GM23248 (cell line): ENCODE measurements at regions not wholly inside any gene's neighbourhood (a gene's known extent, or its start where the extent isn't known, plus 50 kb on each side); places are given as distances from the start of the nearest gene placed in this dataset.
A peak's percentile ranks its signal among the peaks of the same experiment; 100 is the strongest.

ENCODE experiments used
- DNase-seq: peaks from one replicate; pipeline ENCODE4 v3.0.0-alpha.2; 2015
- H2AFZ ChIP-seq: fragments of 200-600 bp; sonication (generic); 2 replicates; pipeline ENCODE4 v1.6.1; 2016; ENCODE audit warnings: antibody characterized with exemption
- H3F3A ChIP-seq: fragments of 200-600 bp; sonication (generic); 2 replicates; pipeline ENCODE4 v1.6.1; 2016; ENCODE audit warnings: mild to moderate bottlenecking, antibody characterized with exemption, mixed run types; ENCODE audit not compliant: insufficient read depth
- H3K27ac ChIP-seq: fragments of 200-600 bp; sonication (generic); 2 replicates; pipeline ENCODE4 v1.5.1; 2016; ENCODE audit warnings: mild to moderate bottlenecking
- H3K27me3 ChIP-seq: fragments of 200-600 bp; sonication (generic); replicated peaks from 2 replicates; pipeline ENCODE4 v1.6.1; 2016; ENCODE audit warnings: mild to moderate bottlenecking; ENCODE audit not compliant: insufficient read depth
- H3K36me3 ChIP-seq: fragments of 200-600 bp; sonication (generic); 2 replicates; pipeline ENCODE4 v1.6.1; 2016; ENCODE audit warnings: low read depth, mild to moderate bottlenecking
- H3K4me1 ChIP-seq: fragments of 200-600 bp; sonication (generic); 2 replicates; pipeline ENCODE4 v1.6.1; 2016; ENCODE audit warnings: mild to moderate bottlenecking; ENCODE audit not compliant: insufficient read depth
- H3K4me2 ChIP-seq: fragments of 200-600 bp; sonication (generic); one replicate; pipeline ENCODE4 v1.6.1; 2016; ENCODE audit warnings: mild to moderate bottlenecking; ENCODE audit not compliant: unreplicated experiment
- H3K4me3 ChIP-seq: fragments of 200-600 bp; sonication (generic); 2 replicates; pipeline ENCODE4 v1.5.1; 2016; ENCODE audit warnings: mild to moderate bottlenecking
- H3K79me2 ChIP-seq: fragments of 200-600 bp; sonication (generic); 2 replicates; pipeline ENCODE4 v1.6.1; 2016; ENCODE audit warnings: mild to moderate bottlenecking; ENCODE audit not compliant: insufficient read depth
- H3K9ac ChIP-seq: fragments of 200-600 bp; sonication (generic); 2 replicates; pipeline ENCODE4 v1.6.1; 2016; ENCODE audit warnings: mild to moderate bottlenecking
- H3K9me2 ChIP-seq: fragments of 200-600 bp; sonication (generic); 2 replicates; pipeline ENCODE4 v1.6.1; 2016; ENCODE audit warnings: mixed run types, mild to moderate bottlenecking, moderate library complexity; ENCODE audit not compliant: insufficient read depth
- H3K9me3 ChIP-seq: fragments of 200-600 bp; sonication (generic); one replicate; pipeline ENCODE4 v1.6.1; 2017; ENCODE audit warnings: low read depth
- H4K20me1 ChIP-seq: fragments of 200-600 bp; sonication (generic); 2 replicates; pipeline ENCODE4 v1.6.0; 2016; ENCODE audit not compliant: insufficient read depth
- EZH2 ChIP-seq: fragments of 200-600 bp; sonication (generic); IDR thresholded peaks from 2 replicates; pipeline ENCODE4 v1.6.1; 2018; ENCODE audit warnings: antibody characterized with exemption, mild to moderate bottlenecking; ENCODE audit not compliant: insufficient read depth, poor library complexity, severe bottlenecking
- EZH2phosphoT487 ChIP-seq: fragments of 200-600 bp; sonication (generic); IDR thresholded peaks from 2 replicates; pipeline ENCODE4 v1.6.1; 2018; ENCODE audit warnings: antibody characterized with exemption, moderate library complexity, mild to moderate bottlenecking, low read depth; ENCODE audit not compliant: insufficient read depth
- WGBS, 2 experiments: methylation state at CpG; one replicate each; pipeline ENCODE4 v1.1.6; 2015 to 2017; ENCODE audit warnings: low lambda C conversion rate in 2 of 2, low coverage in 1 of 2; ENCODE audit errors: missing lambda C conversion rate in 2 of 2; 5-methylcytosine and 5-hydroxymethylcytosine counted together
- in situ Hi-C: fragments of 300-500 bp; cut with MboI; formaldehyde crosslinking; loops from 2 replicates; pipeline ENCODE4 v1.15.0; 2020

DNA sequence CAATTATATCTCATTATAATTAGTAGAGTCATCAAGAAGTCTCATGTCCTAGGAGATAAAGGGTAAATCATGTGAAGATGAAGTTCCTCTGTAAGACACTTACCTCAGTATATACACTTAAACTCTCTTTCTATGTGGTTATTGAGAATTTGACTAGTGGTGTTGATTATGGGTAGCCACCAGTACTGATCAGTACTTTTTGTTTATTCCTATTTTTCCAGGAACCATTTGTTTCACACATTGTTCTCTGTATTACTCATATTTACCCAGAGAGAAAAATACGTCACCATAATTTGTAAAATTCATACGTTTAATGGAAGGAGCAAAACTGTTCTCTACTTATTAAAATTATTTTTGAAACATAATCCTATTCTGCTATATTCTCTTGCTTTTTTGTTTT lies 55.8 kb upstream of the PRDM8 start:
- H3K4me1 ChIP-seq, result peaks cover 20% of the 10 kb centered on the region
- no peaks in the 10 kb centered on the region for H3K27me3 ChIP-seq
- TF ChIP-seq EZH2 (no peak), EZH2phosphoT487 (no peak)
- no peak overlapping the region for H3K27ac ChIP-seq
- in situ Hi-C loops, result no loop called here
- H3K79me2 ChIP-seq, result no peaks in the 10 kb centered on the region
- H4K20me1 ChIP-seq, result no peaks in the 10 kb centered on the region
- no peaks in the 10 kb centered on the region for H3K36me3 ChIP-seq
- no peaks in the 10 kb centered on the region for H3K9me2 ChIP-seq
- no peak overlapping the region for H2AFZ ChIP-seq
- H3K4me2 ChIP-seq, result no peak overlapping the region
- H3F3A ChIP-seq, result peaks cover 18% of the 10 kb centered on the region; the same call in 1 of the 2 replicates
- 87 to 89% methylated on average over 2 of the region's 2 CpGs for WGBS, 2 experiments
- H3K4me3 ChIP-seq, result no peak overlapping the region
- H3K9me3 ChIP-seq, result no peaks in the 10 kb centered on the region
- DNase-seq, result no peak
- H3K9ac ChIP-seq, result no peak overlapping the region

DNA sequence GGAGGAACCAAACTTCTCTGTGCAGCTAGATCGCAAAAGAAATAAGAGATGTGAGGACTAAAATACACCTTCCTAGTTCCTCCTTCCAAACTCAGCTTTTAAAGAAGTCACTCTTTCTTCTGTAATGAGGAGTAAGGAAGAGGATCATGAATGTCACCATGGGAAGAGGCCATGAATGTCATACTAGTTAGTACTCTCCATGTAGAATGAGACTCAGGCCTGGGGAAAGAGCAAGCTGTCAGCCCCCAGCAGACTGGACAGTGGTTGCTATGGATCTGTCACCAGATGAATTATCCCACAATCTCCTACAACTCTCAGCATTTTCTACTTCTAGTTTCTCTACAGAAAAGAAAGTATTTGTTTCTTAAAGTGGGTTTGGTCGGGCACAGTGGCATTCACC lies 57.1 kb upstream of the PRDM8 start:
- H3K9me3 ChIP-seq, result no peaks in the 10 kb centered on the region
- no peak for DNase-seq
- in situ Hi-C loops, result no loop called here
- H4K20me1 ChIP-seq, result no peaks in the 10 kb centered on the region
- peaks cover 18% of the 10 kb centered on the region; the same call in 1 of the 2 replicates for H3F3A ChIP-seq
- no peaks in the 10 kb centered on the region for H3K36me3 ChIP-seq
- no peak overlapping the region for H3K4me2 ChIP-seq
- H3K9ac ChIP-seq, result no peak overlapping the region
- no peaks in the 10 kb centered on the region for H3K79me2 ChIP-seq
- no peak overlapping the region for H3K4me3 ChIP-seq
- no peaks in the 10 kb centered on the region for H3K9me2 ChIP-seq
- no peak overlapping the region for H3K27ac ChIP-seq
- H3K27me3 ChIP-seq, result no peaks in the 10 kb centered on the region
- 98 to 100% methylated on average over 2 of the region's 2 CpGs for whole genome bisulfite sequencing, 2 experiments
- H3K4me1 ChIP-seq, result peaks cover 20% of the 10 kb centered on the region
- TF ChIP-seq EZH2 (no peak), EZH2phosphoT487 (no peak)
- no peak overlapping the region for H2AFZ ChIP-seq

DNA sequence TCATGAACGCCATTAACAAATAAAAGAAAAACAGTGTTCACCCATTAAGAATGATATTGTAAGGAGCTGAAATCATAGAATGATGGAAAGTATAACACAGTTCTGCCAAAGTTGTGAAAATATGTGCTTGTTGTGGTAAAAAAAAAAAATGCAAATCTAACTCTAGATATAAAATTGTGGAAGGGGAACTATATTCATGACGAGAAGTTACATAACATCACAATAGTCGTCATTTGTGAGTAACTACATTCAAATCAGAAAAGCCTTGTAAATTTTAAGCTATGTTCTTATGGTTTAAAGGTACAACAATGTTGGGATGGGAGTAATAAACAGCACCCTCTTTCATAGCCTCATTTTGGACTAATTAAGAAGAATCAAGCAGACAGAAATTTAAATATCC lies 57.6 kb upstream of the PRDM8 start:
- H3K9me3 ChIP-seq, result no peaks in the 10 kb centered on the region
- peaks cover 20% of the 10 kb centered on the region for H3K4me1 ChIP-seq
- TF ChIP-seq EZH2 (no peak), EZH2phosphoT487 (no peak)
- in situ Hi-C loops, result no loop called here
- no peaks in the 10 kb centered on the region for H3K9me2 ChIP-seq
- 95 to 98% methylated on average over 3 of the region's 3 CpGs for WGBS, 2 experiments
- no peaks in the 10 kb centered on the region for H3K79me2 ChIP-seq
- H3K27ac ChIP-seq, result no peak overlapping the region
- no peak overlapping the region for H2AFZ ChIP-seq
- H4K20me1 ChIP-seq, result no peaks in the 10 kb centered on the region
- no peak overlapping the region for H3K9ac ChIP-seq
- no peaks in the 10 kb centered on the region for H3K36me3 ChIP-seq
- H3K4me3 ChIP-seq, result no peak overlapping the region
- H3F3A ChIP-seq, result peaks cover 18% of the 10 kb centered on the region; the same call in 1 of the 2 replicates
- DNase-seq, result no peak
- no peaks in the 10 kb centered on the region for H3K27me3 ChIP-seq
- no peak overlapping the region for H3K4me2 ChIP-seq

DNA sequence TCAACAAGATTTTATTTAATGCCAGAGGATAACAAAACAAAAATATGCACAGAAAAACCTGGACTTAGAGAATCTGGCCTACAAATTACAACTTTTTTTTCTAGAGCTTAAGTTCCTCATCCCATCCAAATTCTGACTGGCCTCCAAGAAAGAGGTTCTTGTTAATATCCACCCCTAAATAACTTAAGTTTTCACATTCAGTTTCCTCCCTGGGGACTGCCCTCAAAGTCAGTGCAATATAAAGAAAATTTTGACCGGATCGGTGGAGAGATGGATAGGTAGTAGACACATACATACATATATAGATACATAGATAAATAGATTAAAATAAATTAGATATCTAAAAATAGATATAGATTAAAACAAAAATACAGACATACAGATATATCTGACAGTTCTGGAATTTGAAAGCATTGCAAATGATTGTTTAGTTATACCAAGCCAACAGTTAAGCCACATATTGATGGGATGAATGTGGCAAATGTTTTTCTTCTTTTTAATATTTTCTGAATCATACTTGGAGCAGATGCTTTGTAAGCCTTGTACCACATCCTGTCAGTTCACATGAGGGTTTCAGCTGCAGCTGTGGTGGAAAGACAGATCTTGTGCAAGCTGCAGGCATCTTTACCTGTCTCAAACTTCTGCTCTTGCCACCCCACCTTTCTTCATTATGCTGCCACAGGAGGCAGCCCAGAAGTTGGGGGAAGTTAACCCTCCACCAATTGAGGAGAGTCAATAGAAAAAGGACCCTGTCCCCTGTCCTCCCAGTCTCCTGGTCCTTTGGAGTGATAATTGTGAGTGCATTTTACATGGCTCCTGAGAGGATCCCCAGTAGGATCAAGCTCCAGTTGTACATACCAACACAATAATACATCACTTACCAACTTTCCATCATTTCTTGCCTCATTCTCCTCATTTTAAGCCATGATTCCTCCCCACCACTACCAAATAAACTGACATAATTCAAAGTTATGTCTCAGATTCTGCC lies 58.5 kb upstream of the PRDM8 start:
- Histone ChIP-seq H3K4me2 (peak overlapping the region; percentile 34), H3F3A (peaks cover 18% of the 10 kb centered on the region; the same call in 1 of the 2 replicates), H3K36me3 (no peaks in the 10 kb centered on the region), H3K9me3 (no peaks in the 10 kb centered on the region), H3K27me3 (no peaks in the 10 kb centered on the region), H3K79me2 (no peaks in the 10 kb centered on the region), H3K9me2 (no peaks in the 10 kb centered on the region), H3K27ac (no peak overlapping the region), H2AFZ (peak overlapping the region; percentile 32; the same call in 1 of the 2 replicates), H3K4me1 (peaks cover 20% of the 10 kb centered on the region), H4K20me1 (no peaks in the 10 kb centered on the region), H3K9ac (no peak overlapping the region), H3K4me3 (no peak overlapping the region)
- 62 to 70% methylated on average over 2 of the region's 2 CpGs for WGBS, 2 experiments
- DNase-seq, result peak; percentile 68
- no peak for TF ChIP-seq EZH2
- TF ChIP-seq EZH2phosphoT487, result no peak
- in situ Hi-C loops, result no loop called here
